H9 (cell line): ENCODE measurements at regions not wholly inside any gene's neighbourhood (a gene's known extent, or its start where the extent isn't known, plus 50 kb on each side); places are given as distances from the start of the nearest gene placed in this dataset.

Source experiments
- DNase-seq: peaks from one replicate; pipeline ENCODE4 v3.0.0-alpha.2; 2017
- H2AFZ ChIP-seq: one replicate; pipeline ENCODE4 v1.6.1; 2013; ENCODE audit warnings: mild to moderate bottlenecking, low read length, control low read depth, moderate library complexity
- H2AK5ac ChIP-seq: 2 replicates; pipeline ENCODE4 v1.6.1; 2013; ENCODE audit warnings: low read length, control low read depth, mixed read lengths; ENCODE audit not compliant: insufficient read length
- H2BK120ac ChIP-seq: one replicate; pipeline ENCODE4 v1.6.1; 2013; ENCODE audit warnings: low read depth, mild to moderate bottlenecking, low read length, control low read depth, inconsistent platforms; ENCODE audit not compliant: poor library complexity, severe bottlenecking
- H2BK12ac ChIP-seq: 2 replicates; pipeline ENCODE4 v1.6.1; 2013; ENCODE audit warnings: low read length, control low read depth, mixed read lengths, low read depth; ENCODE audit not compliant: insufficient read length
- H2BK15ac ChIP-seq: 2 replicates; pipeline ENCODE4 v1.6.1; 2013; ENCODE audit warnings: low read depth, low read length, control low read depth
- H2BK20ac ChIP-seq: one replicate; pipeline ENCODE4 v1.6.1; 2013; ENCODE audit warnings: low read depth, mild to moderate bottlenecking, low read length, control low read depth, inconsistent platforms; ENCODE audit not compliant: poor library complexity, severe bottlenecking
- H2BK5ac ChIP-seq: 2 replicates; pipeline ENCODE4 v1.6.1; 2013; ENCODE audit warnings: low read length, control low read depth, mixed read lengths; ENCODE audit not compliant: insufficient read length
- H3K14ac ChIP-seq: 2 replicates; pipeline ENCODE4 v1.6.1; 2013; ENCODE audit warnings: low read length, control low read depth; ENCODE audit not compliant: insufficient read depth
- H3K18ac ChIP-seq: 2 replicates; pipeline ENCODE4 v1.6.1; 2013; ENCODE audit warnings: low read depth, mild to moderate bottlenecking, mixed read lengths, low read length, control low read depth; ENCODE audit not compliant: insufficient read length
- H3K23ac ChIP-seq: 2 replicates; pipeline ENCODE4 v1.6.1; 2013; ENCODE audit warnings: low read length, control low read depth, mixed read lengths, low read depth; ENCODE audit not compliant: insufficient read length
- H3K23me2 ChIP-seq: 2 replicates; pipeline ENCODE4 v1.6.1; 2013; ENCODE audit warnings: low read depth, mild to moderate bottlenecking, mixed read lengths, low read length, control low read depth; ENCODE audit not compliant: insufficient read length, poor library complexity, severe bottlenecking
- H3K27ac ChIP-seq: 2 replicates; pipeline ENCODE4 v1.5.1; 2013; ENCODE audit warnings: low read length, control low read depth, mixed read lengths, low read depth; ENCODE audit not compliant: insufficient read length
- H3K27me3 ChIP-seq: 2 replicates; pipeline ENCODE4 v1.6.1; 2013; ENCODE audit warnings: low read length, control low read depth, inconsistent platforms; ENCODE audit not compliant: insufficient read depth
- H3K4ac ChIP-seq: 2 replicates; pipeline ENCODE4 v1.6.1; 2013; ENCODE audit warnings: low read depth, mild to moderate bottlenecking, control low read depth, inconsistent platforms, low read length, moderate library complexity
- H3K4me1 ChIP-seq: 2 replicates; pipeline ENCODE4 v1.6.1; 2013; ENCODE audit warnings: low read length, control low read depth, inconsistent platforms; ENCODE audit not compliant: insufficient read depth
- H3K4me2 ChIP-seq: 2 replicates; pipeline ENCODE4 v1.6.1; 2013; ENCODE audit warnings: low read length, control low read depth, mixed read lengths; ENCODE audit not compliant: insufficient read length, insufficient read depth
- H3K56ac ChIP-seq: 2 replicates; pipeline ENCODE4 v1.6.1; 2013; ENCODE audit warnings: low read depth, mild to moderate bottlenecking, mixed read lengths, low read length, control low read depth; ENCODE audit not compliant: insufficient read length
- H3K79me1 ChIP-seq: 2 replicates; pipeline ENCODE4 v1.6.1; 2013; ENCODE audit warnings: low read depth, mild to moderate bottlenecking, moderate library complexity, low read length, control low read depth, inconsistent platforms; ENCODE audit not compliant: insufficient read depth, poor library complexity, severe bottlenecking
- H3K79me2 ChIP-seq: 2 replicates; pipeline ENCODE4 v1.6.1; 2013; ENCODE audit warnings: low read length, control low read depth, inconsistent platforms; ENCODE audit not compliant: insufficient read depth
- H3K9ac ChIP-seq: 2 replicates; pipeline ENCODE4 v1.6.1; 2013; ENCODE audit warnings: low read length, control low read depth, mixed read lengths; ENCODE audit not compliant: insufficient read length; ENCODE audit errors: extremely low read depth
- H3K9me3 ChIP-seq: one replicate; pipeline ENCODE4 v1.6.1; 2013; ENCODE audit warnings: low read depth, low read length, inconsistent platforms; ENCODE audit not compliant: control insufficient read depth
- H3T11ph ChIP-seq: one replicate; pipeline ENCODE4 v1.6.1; 2013; ENCODE audit warnings: mild to moderate bottlenecking, low read length, control low read depth, inconsistent platforms
- H4K20me1 ChIP-seq: one replicate; pipeline ENCODE4 v1.6.1; 2013; ENCODE audit not compliant: control insufficient read depth, insufficient read length, insufficient read depth
- H4K5ac ChIP-seq: 2 replicates; pipeline ENCODE4 v1.6.1; 2013; ENCODE audit warnings: low read depth, mild to moderate bottlenecking, mixed read lengths, low read length, control low read depth; ENCODE audit not compliant: insufficient read length
- H4K8ac ChIP-seq: replicated peaks from 2 replicates; pipeline ENCODE4 v1.6.1; 2013; ENCODE audit warnings: low read length, control low read depth, mixed read lengths, low read depth; ENCODE audit not compliant: insufficient read length
- H4K91ac ChIP-seq: 2 replicates; pipeline ENCODE4 v1.6.1; 2013; ENCODE audit warnings: low read depth, mild to moderate bottlenecking, moderate library complexity, mixed read lengths, low read length, control low read depth; ENCODE audit not compliant: insufficient read length
- H3K27ac Mint-ChIP-seq, 3 experiments: 2 replicates in 2 of 3; 3 replicates in 1 of 3; pipeline ENCODE4 v1.8.0; 2020 to 2021; ENCODE audit warnings: mixed read lengths in 3 of 3, mild to moderate bottlenecking in 1 of 3, moderate library complexity in 1 of 3
- H3K27me3 Mint-ChIP-seq: 2 replicates; pipeline ENCODE4 v1.8.0; 2021; ENCODE audit warnings: low read depth, mild to moderate bottlenecking, moderate library complexity, mixed read lengths
- H3K36me3 Mint-ChIP-seq, 3 experiments: 2 replicates in 2 of 3; 3 replicates in 1 of 3; pipeline ENCODE4 v1.8.0; 2020 to 2021; ENCODE audit warnings: low read depth in 3 of 3, mixed read lengths in 3 of 3; ENCODE audit not compliant: insufficient read depth in 1 of 3
- H3K4me1 Mint-ChIP-seq, 2 experiments: 2 replicates each; pipeline ENCODE4 v1.8.0; 2020; ENCODE audit warnings: mixed read lengths in 2 of 2
- H3K4me3 Mint-ChIP-seq, 2 experiments: 2 replicates in 1 of 2; 3 replicates in 1 of 2; pipeline ENCODE4 v1.8.0; 2020 to 2021; ENCODE audit warnings: mild to moderate bottlenecking in 2 of 2, mixed read lengths in 2 of 2, moderate library complexity in 1 of 2
- H3K9me3 Mint-ChIP-seq, 2 experiments: 2 replicates in 1 of 2; 3 replicates in 1 of 2; pipeline ENCODE4 v1.8.0; 2020; ENCODE audit warnings: mild to moderate bottlenecking in 2 of 2, mixed read lengths in 2 of 2, moderate library complexity in 1 of 2
- CTCF ChIP-seq: fragments of 200-600 bp; sonication (generic); conservative IDR thresholded peaks from 3 replicates; pipeline ENCODE4 v1.8.0; 2021; ENCODE audit warnings: antibody characterized with exemption, mild to moderate bottlenecking
- WGBS: extraction: QIAGEN DNeasy Blood & Tissue Kit; methylation state at CpG from one replicate; pipeline ENCODE4 v1.1.7; 2013; ENCODE audit warnings: missing lambda C conversion rate, low lambda C conversion rate, mixed read lengths; ENCODE audit not compliant: insufficient read length; ENCODE audit errors: extremely low coverage; 5-methylcytosine and 5-hydroxymethylcytosine counted together

GRCh38 chr12:97299847-97300246 is 162.8 kb upstream of the RMST start:
- H3K23me2 ChIP-seq, result no peaks in the 10 kb centered on the region
- H2BK15ac ChIP-seq, result no peak overlapping the region
- H3K4me3 Mint-ChIP-seq, result no peak overlapping the region
- H3K18ac ChIP-seq, result no peak overlapping the region
- no peak overlapping the region for H2AK5ac ChIP-seq
- H4K91ac ChIP-seq, result no peak overlapping the region
- H3K56ac ChIP-seq, result no peak overlapping the region
- no peak overlapping the region for H3K4me2 ChIP-seq
- no peaks in the 10 kb centered on the region for H3K4me1 ChIP-seq
- no peak overlapping the region for H3K9ac ChIP-seq
- no peak for DNase-seq
- no peak overlapping the region for H3K4ac ChIP-seq
- H3K4me1 Mint-ChIP-seq, result peaks cover 4 to 9% of the 10 kb centered on the region in 2 experiments; a peak in 3 of 4 replicates
- H3K79me2 ChIP-seq, result no peaks in the 10 kb centered on the region; the same call in 1 of the 2 replicates
- no peak overlapping the region for H3T11ph ChIP-seq
- H2BK5ac ChIP-seq, result no peak overlapping the region
- TF ChIP-seq CTCF, result no peak
- H3K9me3 ChIP-seq, result peaks cover 9% of the 10 kb centered on the region
- peaks cover 17 to 22% of the 10 kb centered on the region in 2 experiments for H3K9me3 Mint-ChIP-seq
- H2BK12ac ChIP-seq, result no peak overlapping the region
- H3K14ac ChIP-seq, result no peak overlapping the region
- no peak overlapping the region for H2BK20ac ChIP-seq
- no CpG with 5 or more reads among the region's 5 CpGs for WGBS
- no peak overlapping the region for H2AFZ ChIP-seq
- peaks cover 9 to 13% (median 13%) of the 10 kb centered on the region in 3 experiments; a peak in 6 of 7 replicates for H3K36me3 Mint-ChIP-seq
- H3K27ac Mint-ChIP-seq, result no peak overlapping the region
- H3K27me3 ChIP-seq, result no peaks in the 10 kb centered on the region
- no peak overlapping the region for H2BK120ac ChIP-seq
- H4K5ac ChIP-seq, result no peak overlapping the region
- H4K20me1 ChIP-seq, result no peaks in the 10 kb centered on the region
- no peak overlapping the region for H3K23ac ChIP-seq
- no peaks in the 10 kb centered on the region for H3K27me3 Mint-ChIP-seq
- H3K27ac ChIP-seq, result no peak overlapping the region
- H3K79me1 ChIP-seq, result no peaks in the 10 kb centered on the region
- H4K8ac ChIP-seq, result no peak overlapping the region
